ENCODE measurements at regions not wholly inside any gene's neighbourhood (a gene's known extent, or its start where the extent isn't known, plus 50 kb on each side); places are given as distances from the start of the nearest gene placed in this dataset.

DNA sequence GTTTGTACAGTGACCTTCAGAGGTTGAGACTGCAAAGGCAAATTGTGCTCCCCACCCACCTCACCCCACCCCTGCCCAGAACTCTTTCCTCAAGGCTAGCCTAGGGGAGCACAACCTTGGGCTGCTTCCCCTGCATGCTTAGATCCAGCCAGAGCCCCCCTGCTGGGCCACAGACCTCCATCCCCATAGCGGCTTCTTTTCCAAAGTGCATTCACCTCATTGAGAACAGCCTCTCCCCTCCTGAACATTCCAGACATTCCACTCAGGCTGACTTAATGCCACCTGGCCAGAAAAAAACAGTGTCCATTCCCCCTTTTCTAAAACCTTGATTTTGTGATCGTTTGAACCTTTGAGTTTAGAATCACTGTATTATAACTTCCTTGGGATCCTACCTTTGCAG, 124.4 kb upstream of the TOPAZ1 start:
- H2AK5ac ChIP-seq (ENCODE audit: low read depth, low read length): no peak overlapping the region
- no peak overlapping the region for H3K4me3 ChIP-seq (ENCODE audit: low read length in 2 of 2)
- no peak overlapping the region for H2BK5ac ChIP-seq (ENCODE audit: low read length)
- no peak overlapping the region for H2BK12ac ChIP-seq (ENCODE audit: low read length)
- no peaks in the 10 kb centered on the region for H3K36me3 ChIP-seq (replicated peaks in 1 of 2; ENCODE audit: control insufficient read depth in 2 of 2, insufficient read depth in 2 of 2, low read length in 2 of 2)
- no peak overlapping the region for H3K4ac ChIP-seq (ENCODE audit: low read length)
- H4K91ac ChIP-seq (ENCODE audit: low read depth, low read length, poor library complexity): no peak overlapping the region
- H3K9me3 ChIP-seq (replicated peaks in 1 of 2; ENCODE audit: control insufficient read depth in 2 of 2, insufficient read depth in 1 of 2, low read depth in 1 of 2, low read length in 2 of 2): no peaks in the 10 kb centered on the region
- H3K14ac ChIP-seq (ENCODE audit: low read length): no peak overlapping the region
- no peak overlapping the region for H2BK15ac ChIP-seq (ENCODE audit: low read length)
- H3K79me1 ChIP-seq (ENCODE audit: low read depth, low read length): no peaks in the 10 kb centered on the region
- H3K9ac ChIP-seq (ENCODE audit: low read depth, low read length, poor library complexity): no peak overlapping the region
- DNase-seq (ENCODE audit: low spot score): no peak
- H3K4me1 ChIP-seq (ENCODE audit: control insufficient read depth in 2 of 2, insufficient read depth in 1 of 2, low read depth in 1 of 2, low read length in 2 of 2): peaks cover 0 to 4% of the 10 kb centered on the region in 2 donors
- no CpG with 5 or more reads among the region's 2 CpGs for WGBS, 2 donors (ENCODE audit: extremely low coverage in 2 of 2, insufficient read length in 2 of 2, insufficient replicate concordance in 1 of 2)
- H4K8ac ChIP-seq (ENCODE audit: low read depth, low read length): no peak overlapping the region
- no peak overlapping the region for H3K4me2 ChIP-seq (ENCODE audit: insufficient read depth, low read length, poor library complexity, severe bottlenecking)
- H3K18ac ChIP-seq (ENCODE audit: low read length): no peak overlapping the region
- no peak overlapping the region for H3K27ac ChIP-seq (replicated peaks; ENCODE audit: low read length)
- H2AFZ ChIP-seq (ENCODE audit: low read length): no peak overlapping the region
- H3K27me3 ChIP-seq (ENCODE audit: control insufficient read depth in 3 of 3, insufficient read depth in 3 of 3, low read depth in 1 of 3, low read length in 3 of 3): no peaks in the 10 kb centered on the region
- no peak overlapping the region for H3K23ac ChIP-seq (ENCODE audit: low read depth, low read length, poor library complexity)
- no peak overlapping the region for H2BK120ac ChIP-seq (ENCODE audit: low read depth, low read length)

DNA sequence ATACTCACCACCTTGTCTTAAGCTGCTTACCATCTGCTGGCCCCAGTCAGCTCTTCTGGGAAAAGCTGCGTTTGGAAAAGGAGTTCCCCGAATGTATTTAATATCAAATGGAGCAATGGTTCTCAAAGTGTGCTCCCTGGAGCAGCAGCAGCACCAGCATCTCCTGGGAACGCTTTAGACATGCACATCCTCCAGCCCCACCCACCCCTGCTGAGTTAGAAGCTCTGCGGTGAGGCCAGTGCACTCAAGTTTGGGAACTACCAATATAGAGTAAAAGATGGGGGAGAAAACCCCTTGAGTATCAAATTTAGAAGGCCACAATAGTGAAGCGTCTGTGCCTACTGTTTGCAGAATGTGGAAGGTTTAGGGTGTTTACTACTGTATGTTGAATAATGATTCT, 124.0 kb upstream of the TOPAZ1 start:
- Histone ChIP-seq H3K4ac (ENCODE audit: low read length) (no peak overlapping the region), H4K8ac (ENCODE audit: low read depth, low read length) (no peak overlapping the region), H3K18ac (ENCODE audit: low read length) (no peak overlapping the region), H3K9ac (ENCODE audit: low read depth, low read length, poor library complexity) (no peak overlapping the region), H3K79me1 (ENCODE audit: low read depth, low read length) (no peaks in the 10 kb centered on the region), H3K27ac (replicated peaks; ENCODE audit: low read length) (no peak overlapping the region), H3K36me3 (replicated peaks in 1 of 2; ENCODE audit: control insufficient read depth in 2 of 2, insufficient read depth in 2 of 2, low read length in 2 of 2) (no peaks in the 10 kb centered on the region), H2AFZ (ENCODE audit: low read length) (no peak overlapping the region), H3K14ac (ENCODE audit: low read length) (no peak overlapping the region), H2AK5ac (ENCODE audit: low read depth, low read length) (no peak overlapping the region), H2BK5ac (ENCODE audit: low read length) (no peak overlapping the region), H2BK15ac (ENCODE audit: low read length) (no peak overlapping the region), H2BK12ac (ENCODE audit: low read length) (no peak overlapping the region), H4K91ac (ENCODE audit: low read depth, low read length, poor library complexity) (no peak overlapping the region), H3K27me3 (ENCODE audit: control insufficient read depth in 3 of 3, insufficient read depth in 3 of 3, low read depth in 1 of 3, low read length in 3 of 3) (no peaks in the 10 kb centered on the region), H3K23ac (ENCODE audit: low read depth, low read length, poor library complexity) (no peak overlapping the region), H3K9me3 (replicated peaks in 1 of 2; ENCODE audit: control insufficient read depth in 2 of 2, insufficient read depth in 1 of 2, low read depth in 1 of 2, low read length in 2 of 2) (no peaks in the 10 kb centered on the region), H2BK120ac (ENCODE audit: low read depth, low read length) (no peak overlapping the region), H3K4me1 (ENCODE audit: control insufficient read depth in 2 of 2, insufficient read depth in 1 of 2, low read depth in 1 of 2, low read length in 2 of 2) (peaks cover 0 to 4% of the 10 kb centered on the region in 2 donors), H3K4me2 (ENCODE audit: insufficient read depth, low read length, poor library complexity, severe bottlenecking) (no peak overlapping the region), H3K4me3 (ENCODE audit: low read length in 2 of 2) (no peak overlapping the region)
- no peak for DNase-seq (ENCODE audit: low spot score)
- no CpG with 5 or more reads among the region's 5 CpGs for WGBS, 2 donors (ENCODE audit: extremely low coverage in 2 of 2, insufficient read length in 2 of 2, insufficient replicate concordance in 1 of 2)

DNA sequence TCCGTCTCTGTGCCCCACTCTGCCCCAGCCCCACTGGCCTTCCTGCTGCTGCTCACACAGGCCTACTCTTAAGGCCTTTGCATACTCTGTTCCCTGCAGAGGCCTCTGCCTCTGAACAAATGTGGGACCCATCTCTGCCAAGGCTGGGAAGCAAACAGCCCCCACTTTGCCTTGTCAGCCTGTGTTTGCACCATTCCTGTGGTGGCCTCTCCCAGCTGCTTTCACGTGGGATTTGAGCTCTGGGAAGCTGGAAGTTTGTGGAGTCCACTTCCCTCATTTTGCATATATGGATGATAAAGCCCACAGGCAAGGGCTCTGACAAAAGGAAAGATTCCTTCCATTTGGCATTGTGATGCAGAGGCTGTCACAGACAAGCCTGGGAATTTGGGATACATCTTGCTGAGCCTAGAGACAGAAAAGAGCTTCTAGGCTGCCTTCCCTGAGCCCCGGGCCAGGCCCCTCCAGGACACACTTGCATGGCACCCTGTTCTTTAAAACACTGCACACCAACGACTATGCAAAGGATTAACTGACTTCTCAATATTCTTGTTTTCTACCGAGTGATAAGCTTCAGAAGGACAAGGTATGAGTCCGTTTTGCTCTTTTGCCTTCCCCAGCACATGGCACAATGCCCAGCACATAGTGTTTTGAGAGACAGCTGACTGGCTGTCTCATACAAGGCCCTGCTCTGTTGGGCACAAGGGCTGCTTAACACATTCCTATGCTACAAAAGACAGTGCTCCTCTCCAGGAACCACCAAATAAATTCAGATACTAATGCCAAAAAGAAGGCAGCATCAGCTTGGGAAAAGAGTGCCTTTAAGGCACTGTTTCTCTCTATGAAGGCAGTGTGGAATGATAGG, 120.7 kb upstream of the TOPAZ1 start:
- no peak overlapping the region for H3K4me2 ChIP-seq (ENCODE audit: insufficient read depth, low read length, poor library complexity, severe bottlenecking)
- no peak overlapping the region for H2BK5ac ChIP-seq (ENCODE audit: low read length)
- no peak overlapping the region for H4K8ac ChIP-seq (ENCODE audit: low read depth, low read length)
- H3K14ac ChIP-seq (ENCODE audit: low read length): no peak overlapping the region
- no peak overlapping the region for H2AK5ac ChIP-seq (ENCODE audit: low read depth, low read length)
- H2AFZ ChIP-seq (ENCODE audit: low read length): no peak overlapping the region
- no peak overlapping the region for H3K4ac ChIP-seq (ENCODE audit: low read length)
- DNase-seq (ENCODE audit: low spot score): no peak
- no CpG with 5 or more reads among the region's 6 CpGs for WGBS, 2 donors (ENCODE audit: extremely low coverage in 2 of 2, insufficient read length in 2 of 2, insufficient replicate concordance in 1 of 2)
- H3K18ac ChIP-seq (ENCODE audit: low read length): no peak overlapping the region
- no peak overlapping the region for H3K27ac ChIP-seq (replicated peaks; ENCODE audit: low read length)
- no peak overlapping the region for H2BK15ac ChIP-seq (ENCODE audit: low read length)
- no peak overlapping the region for H2BK120ac ChIP-seq (ENCODE audit: low read depth, low read length)
- no peak overlapping the region for H3K23ac ChIP-seq (ENCODE audit: low read depth, low read length, poor library complexity)
- no peak overlapping the region for H3K9ac ChIP-seq (ENCODE audit: low read depth, low read length, poor library complexity)
- H3K36me3 ChIP-seq (replicated peaks in 1 of 2; ENCODE audit: control insufficient read depth in 2 of 2, insufficient read depth in 2 of 2, low read length in 2 of 2): no peaks in the 10 kb centered on the region
- H2BK12ac ChIP-seq (ENCODE audit: low read length): no peak overlapping the region
- no peaks in the 10 kb centered on the region for H3K27me3 ChIP-seq (ENCODE audit: control insufficient read depth in 3 of 3, insufficient read depth in 3 of 3, low read depth in 1 of 3, low read length in 3 of 3)
- H3K4me3 ChIP-seq (ENCODE audit: low read length in 2 of 2): no peak overlapping the region
- no peaks in the 10 kb centered on the region for H3K79me1 ChIP-seq (ENCODE audit: low read depth, low read length)
- H3K4me1 ChIP-seq (ENCODE audit: control insufficient read depth in 2 of 2, insufficient read depth in 1 of 2, low read depth in 1 of 2, low read length in 2 of 2): peaks cover 0 to 4% of the 10 kb centered on the region in 2 donors
- H4K91ac ChIP-seq (ENCODE audit: low read depth, low read length, poor library complexity): no peak overlapping the region
- H3K9me3 ChIP-seq (replicated peaks in 1 of 2; ENCODE audit: control insufficient read depth in 2 of 2, insufficient read depth in 1 of 2, low read depth in 1 of 2, low read length in 2 of 2): no peaks in the 10 kb centered on the region

- Histone ChIP-seq H2BK12ac (ENCODE audit: low read length) (no peak overlapping the region), H3K27ac (replicated peaks; ENCODE audit: low read length) (no peak overlapping the region), H3K4me1 (ENCODE audit: control insufficient read depth in 2 of 2, insufficient read depth in 1 of 2, low read depth in 1 of 2, low read length in 2 of 2) (peaks cover 0 to 5% of the 10 kb centered on the region in 2 donors), H3K18ac (ENCODE audit: low read length) (no peak overlapping the region), H3K4me3 (ENCODE audit: low read length in 2 of 2) (no peak overlapping the region), H3K27me3 (ENCODE audit: control insufficient read depth in 3 of 3, insufficient read depth in 3 of 3, low read depth in 1 of 3, low read length in 3 of 3) (no peaks in the 10 kb centered on the region), H4K91ac (ENCODE audit: low read depth, low read length, poor library complexity) (no peak overlapping the region), H2BK120ac (ENCODE audit: low read depth, low read length) (no peak overlapping the region), H3K23ac (ENCODE audit: low read depth, low read length, poor library complexity) (no peak overlapping the region), H3K9me3 (replicated peaks in 1 of 2; ENCODE audit: control insufficient read depth in 2 of 2, insufficient read depth in 1 of 2, low read depth in 1 of 2, low read length in 2 of 2) (no peaks in the 10 kb centered on the region), H2BK5ac (ENCODE audit: low read length) (no peak overlapping the region), H2BK15ac (ENCODE audit: low read length) (no peak overlapping the region), H3K14ac (ENCODE audit: low read length) (no peak overlapping the region), H3K79me1 (ENCODE audit: low read depth, low read length) (no peaks in the 10 kb centered on the region), H3K4ac (ENCODE audit: low read length) (no peak overlapping the region), H3K9ac (ENCODE audit: low read depth, low read length, poor library complexity) (no peak overlapping the region), H4K8ac (ENCODE audit: low read depth, low read length) (no peak overlapping the region), H2AFZ (ENCODE audit: low read length) (no peak overlapping the region), H3K36me3 (replicated peaks in 1 of 2; ENCODE audit: control insufficient read depth in 2 of 2, insufficient read depth in 2 of 2, low read length in 2 of 2) (no peaks in the 10 kb centered on the region), H2AK5ac (ENCODE audit: low read depth, low read length) (no peak overlapping the region), H3K4me2 (ENCODE audit: insufficient read depth, low read length, poor library complexity, severe bottlenecking) (no peak overlapping the region)
- no CpG with 5 or more reads among the region's 2 CpGs for WGBS, 2 donors (ENCODE audit: extremely low coverage in 2 of 2, insufficient read length in 2 of 2, insufficient replicate concordance in 1 of 2)
- no peak for DNase-seq (ENCODE audit: low spot score)
Observed at GRCh38 chr3:44125246-44125645, 116.4 kb upstream of the TOPAZ1 start.

Measured in neuronal stem cell (in vitro differentiated cells).